ENCODE measurements at regions not wholly inside any gene's neighbourhood (a gene's known extent, or its start where the extent isn't known, plus 50 kb on each side); places are given as distances from the start of the nearest gene placed in this dataset.

GRCh38 chr4:175436196-175436595 lies 375.9 kb downstream of the GPM6A start:
- DNase-seq (ENCODE audit: low read depth) = no peak

DNA sequence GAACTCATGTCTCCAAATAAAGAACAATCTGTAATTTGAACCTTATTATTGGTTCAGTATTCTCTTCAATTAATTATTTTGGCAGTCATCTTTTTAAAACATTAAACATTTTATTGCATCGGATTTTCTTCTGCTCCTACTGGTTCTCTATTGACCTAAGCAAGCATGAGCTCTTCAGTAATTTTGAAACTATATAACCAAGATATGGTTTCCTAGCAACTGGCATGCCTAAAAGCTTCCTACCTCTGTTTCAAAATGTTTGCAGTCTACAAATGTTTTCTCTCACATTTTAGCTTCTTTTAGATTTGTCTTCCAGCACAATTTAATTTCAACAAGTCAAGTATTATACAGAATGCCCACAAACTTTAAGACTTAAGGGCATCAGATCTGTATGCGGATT lies 371.3 kb downstream of the GPM6A start:
- DNase-seq (ENCODE audit: low read depth) = no peak

GRCh38 chr4:175441256-175441655 lies 370.8 kb downstream of the GPM6A start:
- DNase-seq (ENCODE audit: low read depth) = no peak

GRCh38 chr4:175443547-175443946 lies 368.5 kb downstream of the GPM6A start:
- DNase-seq (ENCODE audit: low read depth) = no peak

GRCh38 chr4:175444512-175444911 lies 367.6 kb downstream of the GPM6A start:
- DNase-seq (ENCODE audit: low read depth) = no peak

GRCh38 chr4:175447016-175447415 lies 365.0 kb downstream of the GPM6A start:
- no peak for DNase-seq (ENCODE audit: low read depth)

GRCh38 chr4:175450446-175450845 lies 361.6 kb downstream of the GPM6A start:
- no peak for DNase-seq (ENCODE audit: low read depth)

GRCh38 chr4:175451238-175451965 lies 360.7 kb downstream of the GPM6A start:
- no peak for DNase-seq (ENCODE audit: low read depth)

GRCh38 chr4:175453456-175453855 lies 358.6 kb downstream of the GPM6A start:
- peak; percentile 60 for DNase-seq (ENCODE audit: low read depth)

DNA sequence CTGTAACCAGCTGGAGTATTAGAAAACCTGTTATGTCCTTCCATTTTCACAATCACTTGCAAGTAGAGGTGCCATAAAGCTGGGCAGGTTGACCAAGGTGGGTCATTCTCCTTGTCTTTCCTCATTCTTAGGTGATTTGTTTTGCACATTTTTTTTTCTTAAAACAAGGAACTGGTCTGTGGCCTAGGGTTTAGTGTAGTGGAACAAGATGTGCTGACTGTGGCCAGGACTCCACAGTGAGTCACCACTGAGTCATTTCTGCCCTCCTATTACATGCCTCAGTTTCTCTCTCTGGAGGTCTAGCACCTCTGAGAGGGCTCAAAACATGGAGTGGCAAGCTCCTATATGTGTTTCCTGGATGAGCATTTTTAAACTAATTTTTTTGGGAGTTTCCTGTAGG lies 355.9 kb downstream of the GPM6A start:
- DNase-seq (ENCODE audit: low read depth) = peak; percentile 34

GRCh38 chr4:175457956-175458355 lies 354.1 kb downstream of the GPM6A start:
- DNase-seq (ENCODE audit: low read depth) = no peak

DNA sequence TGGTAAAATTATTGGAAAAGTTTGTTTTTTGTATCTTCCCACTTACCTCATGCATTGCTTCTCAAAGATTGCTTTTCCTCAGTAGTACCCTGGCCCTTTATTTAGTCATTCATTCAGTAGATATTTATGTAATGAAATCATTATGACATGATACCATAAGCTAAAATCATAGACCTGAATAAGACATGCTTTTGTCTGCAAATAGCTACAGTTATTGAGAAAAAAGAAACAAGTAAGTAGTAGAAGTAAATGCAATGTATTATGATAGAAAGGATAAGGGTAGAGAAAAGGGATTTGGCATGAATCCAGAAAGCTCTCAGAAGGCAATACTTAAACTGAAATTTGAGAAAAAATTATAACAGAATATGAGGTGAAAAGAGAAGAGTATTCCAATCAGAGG lies 352.5 kb downstream of the GPM6A start:
- no peak for DNase-seq (ENCODE audit: low read depth)

- DNase-seq (ENCODE audit: low read depth) = no peak
These were observed 351.6 kb downstream of the GPM6A start for GRCh38 chr4:175460414-175460813.

GRCh38 chr4:175469514-175469913 lies 342.6 kb downstream of the GPM6A start:
- peak; percentile 81 for DNase-seq (ENCODE audit: low read depth)

DNA sequence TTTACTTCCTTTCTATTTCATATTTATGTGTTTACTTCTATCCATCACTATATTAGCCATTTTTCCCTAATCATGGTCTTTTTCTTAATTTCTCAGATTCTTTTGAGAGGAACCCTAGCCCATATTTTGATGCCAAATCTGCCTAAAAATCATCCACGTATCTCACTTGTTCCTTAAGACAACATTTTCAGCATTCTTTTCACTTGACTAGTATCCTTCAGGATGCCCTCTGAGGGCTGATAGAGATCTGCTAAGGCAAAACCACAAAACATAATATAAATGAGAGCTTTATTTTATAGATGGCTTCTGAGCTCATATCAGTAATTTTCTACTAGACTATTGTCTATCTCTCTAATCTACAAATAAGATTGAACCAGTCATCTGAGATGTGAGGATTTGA lies 341.9 kb downstream of the GPM6A start:
- peak; percentile 81 for DNase-seq (ENCODE audit: low read depth)

- DNase-seq (ENCODE audit: low read depth) = no peak
These were observed 331.7 kb downstream of the GPM6A start for GRCh38 chr4:175480404-175480803.

DNA sequence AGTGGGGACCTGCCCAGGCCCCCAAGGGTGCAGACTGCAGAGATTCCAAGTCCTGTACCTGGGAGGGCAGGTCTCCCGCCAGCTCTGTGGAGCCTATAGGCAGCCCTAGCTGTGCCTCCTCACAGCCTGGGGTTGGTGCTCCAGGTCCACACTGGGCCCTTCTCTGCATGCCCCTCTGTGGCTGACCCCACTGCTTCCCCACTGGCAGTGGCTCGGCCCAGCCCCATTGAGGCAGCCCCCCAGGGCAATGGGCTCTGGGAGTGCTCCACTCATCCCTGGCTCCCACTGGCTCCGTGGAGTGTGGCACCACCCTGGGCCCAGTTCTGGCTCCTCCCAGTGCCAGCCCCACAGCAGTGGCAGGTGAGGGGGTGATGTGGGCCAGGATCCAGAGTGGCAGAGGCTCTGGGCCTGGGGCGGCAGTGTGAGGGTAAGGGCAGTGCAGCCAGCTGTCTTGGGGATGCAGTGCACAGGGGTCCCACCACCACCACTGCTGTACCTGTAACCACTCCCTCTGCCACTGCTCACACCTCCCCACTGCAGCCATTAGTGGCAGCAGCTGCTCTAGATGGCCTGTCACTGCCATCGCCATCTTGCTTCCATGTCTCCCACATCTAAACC lies 312.2 kb downstream of the GPM6A start:
- no peak for DNase-seq (ENCODE audit: low read depth)

DNA sequence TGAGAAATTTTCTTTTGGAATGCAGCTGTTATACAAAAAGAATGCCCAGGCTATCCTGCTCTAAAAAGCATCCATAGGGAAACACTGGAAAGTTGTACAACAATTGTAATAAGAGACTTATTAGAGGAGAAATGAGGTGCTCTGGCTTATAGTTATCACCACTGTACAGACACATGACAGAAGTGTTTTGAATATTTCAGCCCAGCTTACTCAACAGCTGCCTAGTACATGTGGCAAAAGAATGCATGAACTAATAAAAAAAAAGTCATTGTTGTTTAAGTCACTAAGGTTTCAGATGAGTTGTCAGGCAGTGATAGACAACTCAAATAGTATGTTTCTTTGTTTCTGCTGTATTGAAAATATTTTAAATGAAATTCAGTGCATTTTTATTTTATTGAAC lies 307.7 kb downstream of the GPM6A start:
- DNase-seq (ENCODE audit: low read depth) = peak; percentile 2

DNA sequence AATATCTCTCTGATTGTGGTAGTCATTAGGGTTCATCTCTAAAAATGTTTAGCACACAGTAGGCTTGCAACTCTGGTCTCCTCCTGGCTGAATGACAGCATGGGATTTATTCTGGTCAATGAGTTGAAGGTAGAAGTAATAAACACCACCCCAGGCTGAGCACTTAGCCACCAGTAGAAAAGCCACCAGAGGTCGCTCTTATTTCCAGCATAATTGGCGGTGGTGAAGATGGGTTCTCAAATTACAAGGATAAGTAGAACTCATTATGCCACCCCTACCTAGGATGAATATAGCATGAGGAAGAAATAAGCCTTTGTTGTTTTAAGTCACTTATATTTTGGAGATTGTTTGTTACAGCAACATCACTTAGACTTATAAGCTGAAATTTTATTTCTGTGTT lies 302.7 kb downstream of the GPM6A start:
- DNase-seq (ENCODE audit: low read depth) = no peak

DNA sequence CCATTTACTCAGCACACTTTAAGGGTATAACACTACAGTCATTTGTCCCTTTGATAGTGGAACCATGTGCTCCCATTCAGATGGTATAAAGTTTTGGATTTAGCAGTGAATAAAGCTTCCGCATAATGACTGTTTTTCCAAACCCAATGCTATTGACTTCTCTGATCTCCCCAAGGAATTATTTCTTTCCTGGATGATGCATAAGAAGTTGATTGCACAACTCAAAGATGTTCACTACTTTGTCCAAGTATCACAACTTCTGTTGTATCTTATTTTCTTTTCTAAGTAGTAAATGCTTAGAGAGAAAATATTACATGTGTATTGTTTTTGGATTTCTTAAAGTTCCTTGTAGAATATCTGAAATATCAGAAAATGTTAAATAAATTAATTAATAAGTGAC lies 300.2 kb downstream of the GPM6A start:
- DNase-seq (ENCODE audit: low read depth) = no peak

GRCh38 chr4:175514174-175514573 lies 297.9 kb downstream of the GPM6A start:
- no peak for DNase-seq (ENCODE audit: low read depth)

- no peak for DNase-seq (ENCODE audit: low read depth)
These were observed 281.4 kb downstream of the GPM6A start for GRCh38 chr4:175530655-175531054.

DNA sequence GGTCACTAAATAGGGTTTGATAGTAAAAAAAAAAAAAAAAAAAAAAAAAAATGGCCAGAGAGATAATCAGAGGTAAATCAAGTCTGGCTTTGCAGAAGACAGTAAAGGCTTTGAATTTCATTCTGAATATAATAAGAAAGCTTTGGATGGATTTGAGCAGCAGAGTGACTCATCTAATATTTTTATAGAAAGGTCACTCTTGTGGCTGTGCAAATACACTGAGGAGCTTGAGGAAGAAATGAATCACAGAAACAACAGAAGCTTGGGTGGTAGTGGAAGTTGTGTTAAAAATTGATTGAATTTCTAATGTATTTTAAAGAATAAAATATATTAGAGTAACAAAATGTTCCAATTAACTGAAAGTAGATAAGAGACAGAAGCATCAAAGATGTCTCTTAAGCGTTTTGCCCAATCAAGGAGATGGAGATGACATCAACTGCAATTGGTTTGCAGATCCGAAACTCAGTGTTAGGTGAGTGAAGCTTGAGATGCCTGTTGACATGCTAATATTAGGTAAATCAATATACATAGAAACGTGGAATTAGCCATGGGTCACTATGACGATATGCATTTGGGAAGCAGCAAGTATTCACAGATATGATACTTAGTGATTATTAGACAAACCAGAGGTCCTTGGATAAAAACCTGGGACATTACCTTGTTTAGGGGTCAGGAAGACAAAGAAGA lies 280.5 kb downstream of the GPM6A start:
- peak; percentile 84 for DNase-seq (ENCODE audit: low read depth)
